ENCODE measurements at regions not wholly inside any gene's neighbourhood (a gene's known extent, or its start where the extent isn't known, plus 50 kb on each side); places are given as distances from the start of the nearest gene placed in this dataset.

DNA sequence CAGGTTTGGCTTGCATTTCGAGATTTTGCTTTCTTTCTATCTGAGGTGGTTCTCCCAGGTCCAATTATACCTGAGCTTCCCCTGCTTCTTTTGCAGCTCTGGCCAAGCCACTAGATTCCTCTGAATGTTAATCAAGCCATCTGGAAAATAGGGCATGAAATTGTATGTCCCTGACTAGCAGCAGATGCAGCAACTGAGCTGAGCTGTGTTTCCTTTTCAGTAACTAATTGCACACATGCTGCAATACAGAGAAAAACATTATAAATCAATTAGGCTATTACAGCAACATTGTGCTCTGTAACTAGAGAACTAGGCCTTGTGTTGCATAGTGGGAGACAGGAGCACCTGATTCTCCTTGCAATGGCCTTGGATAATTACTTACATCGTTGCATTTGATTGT lies 408.3 kb downstream of the ETS1 start:
- Mint-ChIP-seq H3K9me3 (0 out of 3 replicates have a peak, but pooled peaks cover under 1% of the 10 kb centered on the region), H3K27me3 (ENCODE audit: insufficient read depth, low read depth, poor library complexity) (peaks cover 5% of the 10 kb centered on the region), H3K27ac (no peak overlapping the region), H3K4me3 (no peak overlapping the region), H3K36me3 (ENCODE audit: low read depth) (no peaks in the 10 kb centered on the region), H3K4me1 (peaks cover 14% of the 10 kb centered on the region)
- H3K4me3 ChIP-seq, result no peak overlapping the region
- no peaks in the 10 kb centered on the region for H3K27me3 ChIP-seq (ENCODE audit: insufficient read depth)
- no peaks in the 10 kb centered on the region for H3K36me3 ChIP-seq (ENCODE audit: insufficient read depth)
- H3K4me2 ChIP-seq, result no peak overlapping the region
- TF ChIP-seq EZH2 (IDR thresholded peaks at IDR 0.05; ENCODE audit: low read depth, unreplicated experiment) (no peak), EZH2phosphoT487 (IDR thresholded peaks at IDR 0.05; ENCODE audit: unreplicated experiment) (no peak), NANOG (IDR thresholded peaks at IDR 0.05; ENCODE audit: borderline replicate concordance) (no peak), ZNF331 (CRISPR knock-in tag; IDR thresholded peaks at IDR 0.05; ENCODE audit: low read depth) (no peak), CREB1 (CRISPR knock-in tag; IDR thresholded peaks at IDR 0.05; ENCODE audit: low read depth) (no peak), ZNF114 (CRISPR knock-in tag; IDR thresholded peaks at IDR 0.05) (no peak), JUNB (IDR thresholded peaks at IDR 0.05; ENCODE audit: unreplicated experiment) (no peak), STAT1 (IDR thresholded peaks at IDR 0.05; ENCODE audit: unreplicated experiment) (no peak), POLR2AphosphoS5 (IDR thresholded peaks at IDR 0.05; ENCODE audit: low read depth) (no peak)
- TF ChIP-seq, protein P1, sequence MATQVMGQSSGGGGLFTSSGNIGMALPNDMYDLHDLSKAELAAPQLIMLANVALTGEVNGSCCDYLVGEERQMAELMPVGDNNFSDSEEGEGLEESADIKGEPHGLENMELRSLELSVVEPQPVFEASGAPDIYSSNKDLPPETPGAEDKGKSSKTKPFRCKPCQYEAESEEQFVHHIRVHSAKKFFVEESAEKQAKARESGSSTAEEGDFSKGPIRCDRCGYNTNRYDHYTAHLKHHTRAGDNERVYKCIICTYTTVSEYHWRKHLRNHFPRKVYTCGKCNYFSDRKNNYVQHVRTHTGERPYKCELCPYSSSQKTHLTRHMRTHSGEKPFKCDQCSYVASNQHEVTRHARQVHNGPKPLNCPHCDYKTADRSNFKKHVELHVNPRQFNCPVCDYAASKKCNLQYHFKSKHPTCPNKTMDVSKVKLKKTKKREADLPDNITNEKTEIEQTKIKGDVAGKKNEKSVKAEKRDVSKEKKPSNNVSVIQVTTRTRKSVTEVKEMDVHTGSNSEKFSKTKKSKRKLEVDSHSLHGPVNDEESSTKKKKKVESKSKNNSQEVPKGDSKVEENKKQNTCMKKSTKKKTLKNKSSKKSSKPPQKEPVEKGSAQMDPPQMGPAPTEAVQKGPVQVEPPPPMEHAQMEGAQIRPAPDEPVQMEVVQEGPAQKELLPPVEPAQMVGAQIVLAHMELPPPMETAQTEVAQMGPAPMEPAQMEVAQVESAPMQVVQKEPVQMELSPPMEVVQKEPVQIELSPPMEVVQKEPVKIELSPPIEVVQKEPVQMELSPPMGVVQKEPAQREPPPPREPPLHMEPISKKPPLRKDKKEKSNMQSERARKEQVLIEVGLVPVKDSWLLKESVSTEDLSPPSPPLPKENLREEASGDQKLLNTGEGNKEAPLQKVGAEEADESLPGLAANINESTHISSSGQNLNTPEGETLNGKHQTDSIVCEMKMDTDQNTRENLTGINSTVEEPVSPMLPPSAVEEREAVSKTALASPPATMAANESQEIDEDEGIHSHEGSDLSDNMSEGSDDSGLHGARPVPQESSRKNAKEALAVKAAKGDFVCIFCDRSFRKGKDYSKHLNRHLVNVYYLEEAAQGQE (IDR thresholded peaks at IDR 0.05; ENCODE audit: unreplicated experiment), result no peak
- TF ChIP-seq, protein P2, sequence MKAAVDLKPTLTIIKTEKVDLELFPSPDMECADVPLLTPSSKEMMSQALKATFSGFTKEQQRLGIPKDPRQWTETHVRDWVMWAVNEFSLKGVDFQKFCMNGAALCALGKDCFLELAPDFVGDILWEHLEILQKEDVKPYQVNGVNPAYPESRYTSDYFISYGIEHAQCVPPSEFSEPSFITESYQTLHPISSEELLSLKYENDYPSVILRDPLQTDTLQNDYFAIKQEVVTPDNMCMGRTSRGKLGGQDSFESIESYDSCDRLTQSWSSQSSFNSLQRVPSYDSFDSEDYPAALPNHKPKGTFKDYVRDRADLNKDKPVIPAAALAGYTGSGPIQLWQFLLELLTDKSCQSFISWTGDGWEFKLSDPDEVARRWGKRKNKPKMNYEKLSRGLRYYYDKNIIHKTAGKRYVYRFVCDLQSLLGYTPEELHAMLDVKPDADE (IDR thresholded peaks at IDR 0.05), result no peak
- TF ChIP-seq, protein P3, sequence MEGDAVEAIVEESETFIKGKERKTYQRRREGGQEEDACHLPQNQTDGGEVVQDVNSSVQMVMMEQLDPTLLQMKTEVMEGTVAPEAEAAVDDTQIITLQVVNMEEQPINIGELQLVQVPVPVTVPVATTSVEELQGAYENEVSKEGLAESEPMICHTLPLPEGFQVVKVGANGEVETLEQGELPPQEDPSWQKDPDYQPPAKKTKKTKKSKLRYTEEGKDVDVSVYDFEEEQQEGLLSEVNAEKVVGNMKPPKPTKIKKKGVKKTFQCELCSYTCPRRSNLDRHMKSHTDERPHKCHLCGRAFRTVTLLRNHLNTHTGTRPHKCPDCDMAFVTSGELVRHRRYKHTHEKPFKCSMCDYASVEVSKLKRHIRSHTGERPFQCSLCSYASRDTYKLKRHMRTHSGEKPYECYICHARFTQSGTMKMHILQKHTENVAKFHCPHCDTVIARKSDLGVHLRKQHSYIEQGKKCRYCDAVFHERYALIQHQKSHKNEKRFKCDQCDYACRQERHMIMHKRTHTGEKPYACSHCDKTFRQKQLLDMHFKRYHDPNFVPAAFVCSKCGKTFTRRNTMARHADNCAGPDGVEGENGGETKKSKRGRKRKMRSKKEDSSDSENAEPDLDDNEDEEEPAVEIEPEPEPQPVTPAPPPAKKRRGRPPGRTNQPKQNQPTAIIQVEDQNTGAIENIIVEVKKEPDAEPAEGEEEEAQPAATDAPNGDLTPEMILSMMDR (conservative IDR thresholded peaks at IDR 0.05; ENCODE audit: low read depth in 2 of 2), result no peak
- TF ChIP-seq, protein P4, sequence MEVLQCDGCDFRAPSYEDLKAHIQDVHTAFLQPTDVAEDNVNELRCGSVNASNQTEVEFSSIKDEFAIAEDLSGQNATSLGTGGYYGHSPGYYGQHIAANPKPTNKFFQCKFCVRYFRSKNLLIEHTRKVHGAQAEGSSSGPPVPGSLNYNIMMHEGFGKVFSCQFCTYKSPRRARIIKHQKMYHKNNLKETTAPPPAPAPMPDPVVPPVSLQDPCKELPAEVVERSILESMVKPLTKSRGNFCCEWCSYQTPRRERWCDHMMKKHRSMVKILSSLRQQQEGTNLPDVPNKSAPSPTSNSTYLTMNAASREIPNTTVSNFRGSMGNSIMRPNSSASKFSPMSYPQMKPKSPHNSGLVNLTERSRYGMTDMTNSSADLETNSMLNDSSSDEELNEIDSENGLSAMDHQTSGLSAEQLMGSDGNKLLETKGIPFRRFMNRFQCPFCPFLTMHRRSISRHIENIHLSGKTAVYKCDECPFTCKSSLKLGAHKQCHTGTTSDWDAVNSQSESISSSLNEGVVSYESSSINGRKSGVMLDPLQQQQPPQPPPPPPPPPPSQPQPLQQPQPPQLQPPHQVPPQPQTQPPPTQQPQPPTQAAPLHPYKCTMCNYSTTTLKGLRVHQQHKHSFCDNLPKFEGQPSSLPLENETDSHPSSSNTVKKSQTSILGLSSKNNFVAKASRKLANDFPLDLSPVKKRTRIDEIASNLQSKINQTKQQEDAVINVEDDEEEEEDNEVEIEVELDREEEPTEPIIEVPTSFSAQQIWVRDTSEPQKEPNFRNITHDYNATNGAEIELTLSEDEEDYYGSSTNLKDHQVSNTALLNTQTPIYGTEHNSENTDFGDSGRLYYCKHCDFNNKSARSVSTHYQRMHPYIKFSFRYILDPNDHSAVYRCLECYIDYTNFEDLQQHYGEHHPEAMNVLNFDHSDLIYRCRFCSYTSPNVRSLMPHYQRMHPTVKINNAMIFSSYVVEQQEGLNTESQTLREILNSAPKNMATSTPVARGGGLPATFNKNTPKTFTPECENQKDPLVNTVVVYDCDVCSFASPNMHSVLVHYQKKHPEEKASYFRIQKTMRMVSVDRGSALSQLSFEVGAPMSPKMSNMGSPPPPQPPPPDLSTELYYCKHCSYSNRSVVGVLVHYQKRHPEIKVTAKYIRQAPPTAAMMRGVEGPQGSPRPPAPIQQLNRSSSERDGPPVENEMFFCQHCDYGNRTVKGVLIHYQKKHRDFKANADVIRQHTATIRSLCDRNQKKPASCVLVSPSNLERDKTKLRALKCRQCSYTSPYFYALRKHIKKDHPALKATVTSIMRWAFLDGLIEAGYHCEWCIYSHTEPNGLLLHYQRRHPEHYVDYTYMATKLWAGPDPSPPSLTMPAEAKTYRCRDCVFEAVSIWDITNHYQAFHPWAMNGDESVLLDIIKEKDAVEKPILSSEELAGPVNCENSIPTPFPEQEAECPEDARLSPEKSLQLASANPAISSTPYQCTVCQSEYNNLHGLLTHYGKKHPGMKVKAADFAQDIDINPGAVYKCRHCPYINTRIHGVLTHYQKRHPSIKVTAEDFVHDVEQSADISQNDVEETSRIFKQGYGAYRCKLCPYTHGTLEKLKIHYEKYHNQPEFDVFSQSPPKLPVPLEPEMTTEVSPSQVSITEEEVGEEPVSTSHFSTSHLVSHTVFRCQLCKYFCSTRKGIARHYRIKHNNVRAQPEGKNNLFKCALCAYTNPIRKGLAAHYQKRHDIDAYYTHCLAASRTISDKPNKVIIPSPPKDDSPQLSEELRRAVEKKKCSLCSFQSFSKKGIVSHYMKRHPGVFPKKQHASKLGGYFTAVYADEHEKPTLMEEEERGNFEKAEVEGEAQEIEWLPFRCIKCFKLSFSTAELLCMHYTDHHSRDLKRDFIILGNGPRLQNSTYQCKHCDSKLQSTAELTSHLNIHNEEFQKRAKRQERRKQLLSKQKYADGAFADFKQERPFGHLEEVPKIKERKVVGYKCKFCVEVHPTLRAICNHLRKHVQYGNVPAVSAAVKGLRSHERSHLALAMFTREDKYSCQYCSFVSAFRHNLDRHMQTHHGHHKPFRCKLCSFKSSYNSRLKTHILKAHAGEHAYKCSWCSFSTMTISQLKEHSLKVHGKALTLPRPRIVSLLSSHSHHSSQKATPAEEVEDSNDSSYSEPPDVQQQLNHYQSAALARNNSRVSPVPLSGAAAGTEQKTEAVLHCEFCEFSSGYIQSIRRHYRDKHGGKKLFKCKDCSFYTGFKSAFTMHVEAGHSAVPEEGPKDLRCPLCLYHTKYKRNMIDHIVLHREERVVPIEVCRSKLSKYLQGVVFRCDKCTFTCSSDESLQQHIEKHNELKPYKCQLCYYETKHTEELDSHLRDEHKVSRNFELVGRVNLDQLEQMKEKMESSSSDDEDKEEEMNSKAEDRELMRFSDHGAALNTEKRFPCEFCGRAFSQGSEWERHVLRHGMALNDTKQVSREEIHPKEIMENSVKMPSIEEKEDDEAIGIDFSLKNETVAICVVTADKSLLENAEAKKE (CRISPR knock-in tag; IDR thresholded peaks at IDR 0.05), result no peak
- DNase-seq (ENCODE audit: low spot score) (no peak), ATAC-seq (no peak)
- H3K27ac ChIP-seq (ENCODE audit: low read depth), result no peak overlapping the region
- H3K79me2 ChIP-seq (replicated peaks; ENCODE audit: insufficient read depth), result no peaks in the 10 kb centered on the region
- peaks cover 4% of the 10 kb centered on the region for H3K9me2 ChIP-seq (ENCODE audit: insufficient read depth)
- H2AFZ ChIP-seq, result no peak overlapping the region
- peaks cover 9% of the 10 kb centered on the region; the same call in 1 of the 2 replicates for H3K4me1 ChIP-seq (ENCODE audit: insufficient read depth)
- H4K20me1 ChIP-seq (replicated peaks; ENCODE audit: insufficient read depth), result no peaks in the 10 kb centered on the region
- no peaks in the 10 kb centered on the region for H3F3A ChIP-seq (replicated peaks; ENCODE audit: low read depth)

Data from GM23338 (cell line).